ENCODE measurements at regions not wholly inside any gene's neighbourhood (a gene's known extent, or its start where the extent isn't known, plus 50 kb on each side); places are given as distances from the start of the nearest gene placed in this dataset.
A peak's percentile ranks its signal among the peaks of the same experiment; 100 is the strongest.

GRCh38 chr11:70498171-70498571, 99.8 kb downstream of the CTTN start:
- no peaks in the 10 kb centered on the region for H3K9me3 ChIP-seq (ENCODE audit: low read depth, low read length)
- H3K4me2 ChIP-seq (ENCODE audit: insufficient read depth, low read length) = no peak overlapping the region
- no peak for TF ChIP-seq CTCF (IDR thresholded peaks at IDR 0.05; ENCODE audit: extremely low read depth, low read depth, low read length)
- H3K27ac ChIP-seq (ENCODE audit: low read depth, low read length) = no peak overlapping the region
- no peaks in the 10 kb centered on the region for H3K4me1 ChIP-seq (ENCODE audit: insufficient read depth, low read length)
- DNase-seq (ENCODE audit: insufficient read length, low spot score, missing footprints) = peak; percentile 84
- peaks cover 5% of the 10 kb centered on the region for H3K27me3 ChIP-seq (ENCODE audit: insufficient read depth, low read length)
- no peak overlapping the region for H3K4me3 ChIP-seq (ENCODE audit: insufficient read depth, low read length)
- no peaks in the 10 kb centered on the region for H3K36me3 ChIP-seq (ENCODE audit: insufficient read depth, low read length)
- no peaks in the 10 kb centered on the region for H4K20me1 ChIP-seq (ENCODE audit: insufficient read depth, low read length)
- H3K79me2 ChIP-seq (ENCODE audit: insufficient read depth, low read length) = no peaks in the 10 kb centered on the region
- H2AFZ ChIP-seq (ENCODE audit: low read length) = no peak overlapping the region

DNA sequence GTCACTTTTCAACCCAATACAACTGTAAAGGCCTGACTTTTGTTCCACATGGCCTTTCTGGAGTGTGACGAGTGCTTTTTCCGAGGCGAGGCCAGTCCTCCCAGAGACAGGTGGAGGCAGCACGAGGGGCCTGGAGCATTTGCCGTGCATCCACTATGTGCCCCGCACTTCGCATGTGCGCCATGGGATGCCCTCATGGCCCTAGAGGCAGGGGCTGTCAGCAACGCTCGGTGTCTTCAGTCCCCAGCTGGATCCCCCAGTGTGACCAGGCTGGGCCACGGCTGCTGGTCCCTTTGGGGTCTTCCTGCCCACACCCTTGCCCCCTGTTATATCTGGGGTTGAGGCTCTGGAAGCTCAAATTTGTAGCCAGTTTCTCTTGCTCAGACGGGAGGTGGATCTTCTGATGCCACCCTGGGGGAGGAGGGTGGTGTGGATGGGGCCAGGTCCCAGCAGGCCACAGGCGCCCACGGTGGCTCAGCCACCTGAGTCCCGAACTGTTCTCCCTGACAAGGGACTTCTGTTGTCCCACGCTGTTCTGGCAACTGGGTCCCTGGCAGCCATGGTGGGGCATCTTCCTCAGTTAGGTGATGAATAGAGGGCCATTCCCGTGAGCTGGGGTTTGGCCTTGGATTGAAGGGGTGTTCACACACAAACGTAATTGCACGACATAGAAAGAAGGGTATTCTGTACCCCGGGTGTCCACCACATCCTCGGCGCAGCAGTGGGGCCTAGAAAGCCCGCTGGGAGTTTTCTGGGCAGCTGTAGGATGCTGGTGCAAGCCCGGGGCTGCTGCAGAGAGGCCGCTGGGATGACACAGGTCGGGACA, 100.9 kb downstream of the CTTN start:
- DNase-seq (ENCODE audit: insufficient read length, low spot score, missing footprints) = peak; percentile 53
- TF ChIP-seq CTCF (IDR thresholded peaks at IDR 0.05; ENCODE audit: extremely low read depth, low read depth, low read length) = no peak
- H3K79me2 ChIP-seq (ENCODE audit: insufficient read depth, low read length) = no peaks in the 10 kb centered on the region

GRCh38 chr11:70500076-70500847, 101.9 kb downstream of the CTTN start:
- TF ChIP-seq CTCF (IDR thresholded peaks at IDR 0.05; ENCODE audit: extremely low read depth, low read depth, low read length) = no peak
- Histone ChIP-seq H3K9me3 (ENCODE audit: low read depth, low read length) (no peaks in the 10 kb centered on the region), H3K4me2 (ENCODE audit: insufficient read depth, low read length) (no peak overlapping the region), H4K20me1 (ENCODE audit: insufficient read depth, low read length) (peaks cover 5% of the 10 kb centered on the region), H3K79me2 (ENCODE audit: insufficient read depth, low read length) (no peaks in the 10 kb centered on the region), H3K27ac (ENCODE audit: low read depth, low read length) (no peak overlapping the region), H3K4me1 (ENCODE audit: insufficient read depth, low read length) (no peaks in the 10 kb centered on the region), H3K27me3 (ENCODE audit: insufficient read depth, low read length) (peaks cover 5% of the 10 kb centered on the region), H3K4me3 (ENCODE audit: insufficient read depth, low read length) (no peak overlapping the region), H3K36me3 (ENCODE audit: insufficient read depth, low read length) (no peaks in the 10 kb centered on the region), H2AFZ (ENCODE audit: low read length) (no peak overlapping the region)
- DNase-seq (ENCODE audit: insufficient read length, low spot score, missing footprints) = peak; percentile 52

More for the DNA sequence above, 100.9 kb downstream of the CTTN start:
- no peak overlapping the region for H3K4me2 ChIP-seq (ENCODE audit: insufficient read depth, low read length)
- H3K27me3 ChIP-seq (ENCODE audit: insufficient read depth, low read length) = peaks cover 5% of the 10 kb centered on the region
- H3K27ac ChIP-seq (ENCODE audit: low read depth, low read length) = no peak overlapping the region
- H3K36me3 ChIP-seq (ENCODE audit: insufficient read depth, low read length) = no peaks in the 10 kb centered on the region
- H3K4me3 ChIP-seq (ENCODE audit: insufficient read depth, low read length) = no peak overlapping the region
- H4K20me1 ChIP-seq (ENCODE audit: insufficient read depth, low read length) = peaks cover 2% of the 10 kb centered on the region
- no peaks in the 10 kb centered on the region for H3K4me1 ChIP-seq (ENCODE audit: insufficient read depth, low read length)
- no peak overlapping the region for H2AFZ ChIP-seq (ENCODE audit: low read length)
- H3K9me3 ChIP-seq (ENCODE audit: low read depth, low read length) = no peaks in the 10 kb centered on the region

Data from osteoblast (primary cell).